ENCODE measurements at regions not wholly inside any gene's neighbourhood (a gene's known extent, or its start where the extent isn't known, plus 50 kb on each side); places are given as distances from the start of the nearest gene placed in this dataset.

GRCh38 chr5:39608024-39608423 is 183.2 kb upstream of the DAB2 start:
- no peak for TF ChIP-seq CTCF (IDR thresholded peaks at IDR 0.05; ENCODE audit: insufficient read depth, low read length, poor library complexity, severe bottlenecking)
- no peak overlapping the region for H3K4me3 ChIP-seq (replicated peaks; ENCODE audit: low read depth, low read length)
- no peaks in the 10 kb centered on the region for H3K27me3 ChIP-seq (replicated peaks; ENCODE audit: control insufficient read depth, insufficient read depth, low read length)
- no peaks in the 10 kb centered on the region for H3K36me3 ChIP-seq (ENCODE audit: control insufficient read depth, insufficient read depth, low read length)
- DNase-seq (ENCODE audit: extremely low read depth, insufficient read length) = no peak

GRCh38 chr5:39606591-39606990 is 181.8 kb upstream of the DAB2 start:
- no peaks in the 10 kb centered on the region for H3K36me3 ChIP-seq (ENCODE audit: control insufficient read depth, insufficient read depth, low read length)
- H3K4me3 ChIP-seq (replicated peaks; ENCODE audit: low read depth, low read length) = no peak overlapping the region
- no peak for DNase-seq (ENCODE audit: extremely low read depth, insufficient read length)
- no peak for TF ChIP-seq CTCF (IDR thresholded peaks at IDR 0.05; ENCODE audit: insufficient read depth, low read length, poor library complexity, severe bottlenecking)
- no peaks in the 10 kb centered on the region for H3K27me3 ChIP-seq (replicated peaks; ENCODE audit: control insufficient read depth, insufficient read depth, low read length)

GRCh38 chr5:39605588-39606575 is 181.1 kb upstream of the DAB2 start:
- H3K36me3 ChIP-seq (ENCODE audit: control insufficient read depth, insufficient read depth, low read length) = no peaks in the 10 kb centered on the region
- H3K27me3 ChIP-seq (replicated peaks; ENCODE audit: control insufficient read depth, insufficient read depth, low read length) = no peaks in the 10 kb centered on the region
- DNase-seq (ENCODE audit: extremely low read depth, insufficient read length) = no peak
- H3K4me3 ChIP-seq (replicated peaks; ENCODE audit: low read depth, low read length) = no peak overlapping the region
- no peak for TF ChIP-seq CTCF (IDR thresholded peaks at IDR 0.05; ENCODE audit: insufficient read depth, low read length, poor library complexity, severe bottlenecking)

GRCh38 chr5:39605145-39605544 is 180.4 kb upstream of the DAB2 start:
- Histone ChIP-seq H3K36me3 (ENCODE audit: control insufficient read depth, insufficient read depth, low read length) (no peaks in the 10 kb centered on the region), H3K4me3 (replicated peaks; ENCODE audit: low read depth, low read length) (no peak overlapping the region), H3K27me3 (replicated peaks; ENCODE audit: control insufficient read depth, insufficient read depth, low read length) (no peaks in the 10 kb centered on the region)
- DNase-seq (ENCODE audit: extremely low read depth, insufficient read length) = no peak
- no peak for TF ChIP-seq CTCF (IDR thresholded peaks at IDR 0.05; ENCODE audit: insufficient read depth, low read length, poor library complexity, severe bottlenecking)

GRCh38 chr5:39604491-39604890 is 179.7 kb upstream of the DAB2 start:
- no peak for DNase-seq (ENCODE audit: extremely low read depth, insufficient read length)
- TF ChIP-seq CTCF (IDR thresholded peaks at IDR 0.05; ENCODE audit: insufficient read depth, low read length, poor library complexity, severe bottlenecking) = no peak
- Histone ChIP-seq H3K36me3 (ENCODE audit: control insufficient read depth, insufficient read depth, low read length) (no peaks in the 10 kb centered on the region), H3K27me3 (replicated peaks; ENCODE audit: control insufficient read depth, insufficient read depth, low read length) (no peaks in the 10 kb centered on the region), H3K4me3 (replicated peaks; ENCODE audit: low read depth, low read length) (no peak overlapping the region)
